ENCODE measurements at regions not wholly inside any gene's neighbourhood (a gene's known extent, or its start where the extent isn't known, plus 50 kb on each side); places are given as distances from the start of the nearest gene placed in this dataset.

- Histone ChIP-seq H3K4me2 (ENCODE audit: control insufficient read depth, insufficient read depth) (no peak overlapping the region), H4K20me1 (ENCODE audit: control insufficient read depth, insufficient read depth) (no peaks in the 10 kb centered on the region), H3K9ac (ENCODE audit: control insufficient read depth, insufficient read depth, low read length) (no peak overlapping the region), H2AFZ (ENCODE audit: control insufficient read depth, low read depth, low read length) (no peak overlapping the region), H3K4me1 (ENCODE audit: control insufficient read depth, insufficient read depth, low read length) (no peaks in the 10 kb centered on the region), H3K4me3 (no peak overlapping the region), H3K27ac (ENCODE audit: control insufficient read depth, insufficient read depth) (no peak overlapping the region), H3K79me2 (ENCODE audit: control insufficient read depth, insufficient read depth, low read length) (no peaks in the 10 kb centered on the region), H3K27me3 (replicated peaks in 1 of 2; ENCODE audit: control insufficient read depth in 2 of 2, insufficient read depth in 2 of 2, low read length in 1 of 2) (no peaks in the 10 kb centered on the region), H3K36me3 (ENCODE audit: control insufficient read depth in 2 of 2, insufficient read depth in 2 of 2, low read length in 1 of 2) (no peaks in the 10 kb centered on the region), H3K9me3 (replicated peaks; ENCODE audit: control insufficient read depth, insufficient read depth, low read length) (no peaks in the 10 kb centered on the region)
- 20% methylated on average over 3 of the region's 3 CpGs for WGBS (ENCODE audit: insufficient coverage, insufficient replicate concordance, low lambda C conversion rate, missing lambda C conversion rate)
- FAIRE-seq (no peak), DNase-seq (ENCODE audit: low read depth, low spot score) (no peak), ATAC-seq (no peak)
- CTCF ChIA-PET = no interaction called here
- intact Hi-C loops (cut with micrococcal nuclease; ENCODE audit: unreplicated experiment) = no loop called here
- no TSS peak for BruUV-seq (replicated peaks)
- in situ Hi-C loops (cut with MboI) = no loop called here
- SMC1A ChIA-PET (ENCODE audit: uncharacterized antibody, unreplicated experiment) = interaction anchor here (1.1 kb wide), 1 partner anchor 18 kb away, joined by 3 read pairs; no protein-coding TSS in a partner anchor
- RAD21 ChIA-PET (ENCODE audit: unreplicated experiment) = no interaction called here
- POLR2A ChIA-PET = no interaction called here
- TF ChIP-seq NR2C1 (IDR thresholded peaks at IDR 0.05) (no peak), BCLAF1 (IDR thresholded peaks at IDR 0.05) (no peak), ATF3 (IDR thresholded peaks at IDR 0.05; ENCODE audit: borderline replicate concordance, extremely low read depth, low read depth, low read length) (no peak), ZNF592 (IDR thresholded peaks at IDR 0.05) (no peak), LARP7 (IDR thresholded peaks at IDR 0.05) (no peak), BRCA1 (IDR thresholded peaks at IDR 0.05; ENCODE audit: low read depth, low read length) (no peak), ATF2 (IDR thresholded peaks at IDR 0.05; ENCODE audit: low read length) (no peak), NBN (IDR thresholded peaks at IDR 0.05) (no peak), NRF1 (conservative IDR thresholded peaks at IDR 0.05; ENCODE audit: low read depth, low read length) (no peak), RELA (IDR thresholded peaks at IDR 0.05; ENCODE audit: borderline replicate concordance, partially characterized antibody) (no peak), RB1 (IDR thresholded peaks at IDR 0.05; ENCODE audit: borderline replicate concordance) (no peak), ZBTB40 (IDR thresholded peaks at IDR 0.05; ENCODE audit: borderline replicate concordance) (no peak), EED (IDR thresholded peaks at IDR 0.05; ENCODE audit: low read depth) (no peak)
Observed at GRCh38 chr7:46494441-46494840, 573.4 kb upstream of the IGFBP3 start.
